IMR-90 (cell line): ENCODE measurements at regions not wholly inside any gene's neighbourhood (a gene's known extent, or its start where the extent isn't known, plus 50 kb on each side); places are given as distances from the start of the nearest gene placed in this dataset.

ENCODE experiments used
- ATAC-seq: fragments of 200-7000 bp; cut with Tn5 transposase; 2 replicates; pipeline ENCODE4 v1.9.1; 2020; ENCODE audit warnings: low read depth, mild to moderate bottlenecking, moderate library complexity
- BruUV-seq: library from RNA; stranded (reverse); fragments of 400-500 nt; replicated peaks from 2 replicates; lab custom pipeline; 2021; lab: Mats Ljungman, UMichigan
- CTCF ChIA-PET: fragments of 300-600 bp; formaldehyde crosslinking; extraction: SDS; loops from one replicate; lab custom pipeline; 2021; ENCODE audit warnings: antibody characterized with exemption; lab: Yijun Ruan, JAX
- POLR2A ChIA-PET: fragments of 300-600 bp; sonication (Branson Sonifier 250); formaldehyde crosslinking; loops from one replicate; lab custom pipeline; 2022; ENCODE audit warnings: antibody characterized with exemption; ENCODE audit not compliant: unreplicated experiment; lab: Charles Lee
- DNase-seq: peaks from one replicate; pipeline ENCODE4 v3.0.0; 2013
- H2AFZ ChIP-seq: replicated peaks from 2 replicates; pipeline ENCODE3; 2013; ENCODE audit warnings: low read length, mild to moderate bottlenecking; ENCODE audit not compliant: poor library complexity
- H2AK5ac ChIP-seq: 2 replicates; pipeline ENCODE4 v1.6.1; 2013; ENCODE audit warnings: low read depth, low read length, inconsistent platforms
- H2AK9ac ChIP-seq: replicated peaks from 2 replicates; pipeline ENCODE3; 2013; ENCODE audit warnings: mild to moderate bottlenecking, low read depth, low read length, moderate library complexity; ENCODE audit not compliant: poor library complexity
- H2BK120ac ChIP-seq: 2 replicates; pipeline ENCODE4 v1.6.1; 2013; ENCODE audit warnings: low read depth, low read length, inconsistent platforms
- H2BK15ac ChIP-seq: 3 replicates; pipeline ENCODE4 v1.6.1; 2013; ENCODE audit warnings: low read depth, low read length, inconsistent platforms
- H2BK20ac ChIP-seq: 2 replicates; pipeline ENCODE4 v1.6.1; 2013; ENCODE audit warnings: low read depth, mild to moderate bottlenecking, inconsistent platforms, low read length, moderate library complexity
- H2BK5ac ChIP-seq: 2 replicates; pipeline ENCODE4 v1.6.1; 2013; ENCODE audit warnings: mild to moderate bottlenecking, low read depth, low read length, inconsistent platforms; ENCODE audit not compliant: poor library complexity, severe bottlenecking
- H3K14ac ChIP-seq: replicated peaks from 2 replicates; pipeline ENCODE4 v1.6.1; 2013; ENCODE audit warnings: low read depth, low read length, inconsistent platforms
- H3K18ac ChIP-seq: 2 replicates; pipeline ENCODE4 v1.6.1; 2013; ENCODE audit warnings: low read depth, low read length, control low read depth
- H3K23ac ChIP-seq: 2 replicates; pipeline ENCODE4 v1.6.1; 2013; ENCODE audit warnings: low read depth, low read length, inconsistent platforms
- H3K27ac ChIP-seq: 2 replicates; pipeline ENCODE4 v1.5.1; 2013; ENCODE audit warnings: mild to moderate bottlenecking, control low read depth, low read length; ENCODE audit not compliant: insufficient read depth
- H3K27me3 ChIP-seq: 2 replicates; pipeline ENCODE4 v1.6.1; 2013; ENCODE audit warnings: low read length; ENCODE audit not compliant: control insufficient read depth, insufficient read depth
- H3K36me3 ChIP-seq: 2 replicates; pipeline ENCODE4 v1.6.1; 2013; ENCODE audit warnings: low read length, mixed read lengths; ENCODE audit not compliant: control insufficient read depth, insufficient read depth
- H3K4ac ChIP-seq: 2 replicates; pipeline ENCODE4 v1.6.1; 2013; ENCODE audit warnings: low read depth, low read length, inconsistent platforms
- H3K4me1 ChIP-seq: 2 replicates; pipeline ENCODE4 v1.6.1; 2013; ENCODE audit warnings: low read length, mixed read lengths; ENCODE audit not compliant: control insufficient read depth, insufficient read depth
- H3K4me2 ChIP-seq: 2 replicates; pipeline ENCODE4 v1.6.1; 2013; ENCODE audit warnings: low read depth, mild to moderate bottlenecking, control low read depth, low read length, moderate library complexity
- H3K4me3 ChIP-seq: 2 replicates; pipeline ENCODE4 v1.5.1; 2013; ENCODE audit warnings: low read depth, mild to moderate bottlenecking, control low read depth, low read length, moderate library complexity; ENCODE audit not compliant: insufficient read depth
- H3K56ac ChIP-seq: 2 replicates; pipeline ENCODE4 v1.6.1; 2013; ENCODE audit warnings: low read length, inconsistent platforms; ENCODE audit not compliant: insufficient read depth; ENCODE audit errors: extremely low read depth
- H3K79me1 ChIP-seq, 2 experiments: 2 replicates each; pipeline ENCODE4 v1.6.1; 2013; ENCODE audit warnings: low read length in 2 of 2, inconsistent platforms in 1 of 2, low read depth in 1 of 2
- H3K9ac ChIP-seq: 2 replicates; pipeline ENCODE4 v1.6.1; 2013; ENCODE audit warnings: low read depth, low read length, control low read depth
- H3K9me1 ChIP-seq: 2 replicates; pipeline ENCODE4 v1.6.1; 2013; ENCODE audit warnings: low read length, inconsistent platforms; ENCODE audit not compliant: insufficient read depth
- H3K9me3 ChIP-seq: 2 replicates; pipeline ENCODE4 v1.6.1; 2013; ENCODE audit warnings: low read length; ENCODE audit not compliant: control insufficient read depth, insufficient read depth
- H4K20me1 ChIP-seq: 2 replicates; pipeline ENCODE4 v1.6.1; 2013; ENCODE audit warnings: low read length, inconsistent platforms; ENCODE audit not compliant: insufficient read depth
- H4K5ac ChIP-seq: 2 replicates; pipeline ENCODE4 v1.6.1; 2013; ENCODE audit warnings: mild to moderate bottlenecking, low read depth, low read length, control low read depth
- H4K8ac ChIP-seq, 2 experiments: 2 replicates each; pipeline ENCODE4 v1.6.1; 2013; ENCODE audit warnings: low read depth in 2 of 2, low read length in 2 of 2, control low read depth in 1 of 2, inconsistent platforms in 1 of 2
- H4K91ac ChIP-seq: 2 replicates; pipeline ENCODE4 v1.6.1; 2013; ENCODE audit warnings: low read depth, low read length, inconsistent platforms; ENCODE audit not compliant: insufficient read depth
- CEBPB ChIP-seq: IDR thresholded peaks from 2 replicates; pipeline ENCODE4 v1.6.1; 2012; ENCODE audit warnings: low read depth, low read length, improper control_type of control experiment
- CTCF ChIP-seq: conservative IDR thresholded peaks from 2 replicates; pipeline ENCODE4 v1.5.1; 2012; ENCODE audit warnings: mild to moderate bottlenecking, low read depth, low read length, improper control_type of control experiment
- RAD21 ChIP-seq: IDR thresholded peaks from 2 replicates; pipeline ENCODE4 v1.6.1; 2012; ENCODE audit warnings: low read length, improper control_type of control experiment
- SMC3 ChIP-seq: fragments of 150-350 bp; IDR thresholded peaks from 2 replicates; pipeline ENCODE4 v1.6.1; 2016; ENCODE audit warnings: low read depth, mild to moderate bottlenecking, antibody characterized with exemption, low read length, moderate library complexity
- WGBS, 2 experiments: methylation state at CpG; one replicate each; pipeline versions ENCODE4 v1.1.5 to v1.1.7; 2013; ENCODE audit warnings: missing lambda C conversion rate in 2 of 2; ENCODE audit not compliant: insufficient read length in 1 of 2; ENCODE audit errors: extremely low coverage in 2 of 2; 5-methylcytosine and 5-hydroxymethylcytosine counted together
- dilution Hi-C: fragments of 300-500 bp; cut with HindIII; formaldehyde crosslinking; loops from one replicate; pipeline ENCODE4 v1.14.3; 2018; ENCODE audit warnings: low sequenced_read_pairs; ENCODE audit not compliant: unreplicated experiment
- in situ Hi-C: fragments of 300-500 bp; cut with MboI; formaldehyde crosslinking; loops from 3 replicates; pipeline ENCODE4 v1.14.3; 2019; ENCODE audit warnings: low sequenced_read_pairs, inconsistent platforms, mixed read lengths
- intact Hi-C: fragments of 100-400 bp; cut with micrococcal nuclease; formaldehyde crosslinking; loops from 2 replicates; pipeline ENCODE4 v1.10.0; 2022

GRCh38 chr3:28667646-28668621 is 319.3 kb upstream of the AZI2 start:
- H2BK15ac ChIP-seq: no peak overlapping the region
- H3K56ac ChIP-seq: no peak overlapping the region
- no peaks in the 10 kb centered on the region for H3K79me1 ChIP-seq
- no peak overlapping the region for H2AFZ ChIP-seq
- no peaks in the 10 kb centered on the region for H4K20me1 ChIP-seq
- H4K8ac ChIP-seq: no peak overlapping the region
- no peaks in the 10 kb centered on the region for H3K9me3 ChIP-seq
- no peak overlapping the region for H3K4me3 ChIP-seq
- no peak overlapping the region for H2BK5ac ChIP-seq
- intact Hi-C loops: loop anchor here (1.0 to 2.0 kb wide), 2 partner anchors 612 to 1095 kb away; no protein-coding TSS in a partner anchor
- H3K27ac ChIP-seq: no peak overlapping the region
- no peak overlapping the region for H3K4me2 ChIP-seq
- H3K4ac ChIP-seq: no peak overlapping the region
- no peak overlapping the region for H3K18ac ChIP-seq
- H3K4me1 ChIP-seq: no peaks in the 10 kb centered on the region
- H2BK120ac ChIP-seq: no peak overlapping the region
- DNase-seq (peak; percentile 52), ATAC-seq (peak; percentile 85)
- no peaks in the 10 kb centered on the region for H3K36me3 ChIP-seq
- H2BK20ac ChIP-seq: no peak overlapping the region
- ChIA-PET CTCF (interaction anchor here (0.6 to 1.5 kb wide), 11 partner anchors 9 to 246 kb away, joined by 3 to 6 read pairs (median 4); no protein-coding TSS in a partner anchor), POLR2A (no interaction called here)
- H3K9ac ChIP-seq: no peak overlapping the region
- dilution Hi-C loops: no loop called here
- H3K14ac ChIP-seq: no peak overlapping the region
- H2AK9ac ChIP-seq: no peak overlapping the region
- no peak overlapping the region for H2AK5ac ChIP-seq
- peak; percentile 57; the same call in 1 of the 2 replicates for TF ChIP-seq SMC3
- peak; percentile 62 for TF ChIP-seq RAD21
- peak; percentile 64 for TF ChIP-seq CTCF
- TF ChIP-seq CEBPB: no peak
- no peak overlapping the region for H4K91ac ChIP-seq
- in situ Hi-C loops: no loop called here
- no TSS peak for BruUV-seq
- H3K27me3 ChIP-seq: peaks cover 2% of the 10 kb centered on the region; the same call in 1 of the 2 replicates
- no peak overlapping the region for H4K5ac ChIP-seq
- H3K23ac ChIP-seq: no peak overlapping the region
- WGBS, 2 experiments: 25% methylated on average over 2 of the region's 5 CpGs; no CpG with 5 or more reads in 1 of the 2 experiments
- H3K9me1 ChIP-seq: no peaks in the 10 kb centered on the region
